ENCODE measurements at regions not wholly inside any gene's neighbourhood (a gene's known extent, or its start where the extent isn't known, plus 50 kb on each side); places are given as distances from the start of the nearest gene placed in this dataset.
A peak's percentile ranks its signal among the peaks of the same experiment; 100 is the strongest.
"Not testable (repeated sequence)": the region's sequence is repeated elsewhere in the genome, so short reads cannot be mapped to it uniquely, and the experiment has no call there.

GRCh38 chr3:125910851-125911250 is 58.1 kb upstream of the ROPN1B start:
- not testable (repeated sequence) for H3K27ac ChIP-seq; DNase-seq (ENCODE audit: low read depth, low spot score)

GRCh38 chr3:125914608-125915436 is 54.2 kb upstream of the ROPN1B start:
- not testable (repeated sequence) for DNase-seq (ENCODE audit: low read depth, low spot score)
- H3K27ac ChIP-seq: peak overlapping the region; percentile 82

GRCh38 chr3:125915437-125915787 is 53.6 kb upstream of the ROPN1B start:
- DNase-seq (ENCODE audit: low read depth, low spot score): not testable (repeated sequence)
- peak overlapping the region; percentile 82 for H3K27ac ChIP-seq

- DNase-seq (ENCODE audit: low read depth, low spot score): peak; percentile 89
- H3K27ac ChIP-seq: peak overlapping the region; percentile 82
These were observed 53.1 kb upstream of the ROPN1B start for GRCh38 chr3:125915792-125916375.

GRCh38 chr3:125916376-125916978 is 52.5 kb upstream of the ROPN1B start:
- peak overlapping the region; percentile 74 for H3K27ac ChIP-seq
- peak; percentile 66 for DNase-seq (ENCODE audit: low read depth, low spot score)

GRCh38 chr3:125917020-125917549 is 51.9 kb upstream of the ROPN1B start:
- H3K27ac ChIP-seq: peak overlapping the region; percentile 74
- DNase-seq (ENCODE audit: low read depth, low spot score): not testable (repeated sequence)

- not testable (repeated sequence) for H3K27ac ChIP-seq; DNase-seq (ENCODE audit: low read depth, low spot score)
These were observed 51.0 kb upstream of the ROPN1B start for GRCh38 chr3:125918024-125918423.

- H3K27ac ChIP-seq; DNase-seq (ENCODE audit: low read depth, low spot score): not testable (repeated sequence)
These were observed 50.5 kb upstream of the ROPN1B start for GRCh38 chr3:125918451-125918850.

GRCh38 chr3:125918866-125919265 is 50.1 kb upstream of the ROPN1B start:
- not testable (repeated sequence) for DNase-seq (ENCODE audit: low read depth, low spot score); H3K27ac ChIP-seq

Measured in epithelial cell of prostate (primary cell).